ENCODE measurements at regions not wholly inside any gene's neighbourhood (a gene's known extent, or its start where the extent isn't known, plus 50 kb on each side); places are given as distances from the start of the nearest gene placed in this dataset.

GRCh38 chr20:24786111-24786495 is 163.0 kb upstream of the CST7 start:
- TF ChIP-seq CTCF (IDR thresholded peaks at IDR 0.05; ENCODE audit: low read depth, low read length, missing control alignments): no peak
- in situ Hi-C loops (cut with HindIII; ENCODE audit: low sequenced_read_pairs): no loop called here

GRCh38 chr20:24786646-24787045 is 162.4 kb upstream of the CST7 start:
- no peak for DNase-seq (ENCODE audit: low read depth)
- in situ Hi-C loops (cut with HindIII; ENCODE audit: low sequenced_read_pairs): no loop called here
- no peak for TF ChIP-seq CTCF (IDR thresholded peaks at IDR 0.05; ENCODE audit: low read depth, low read length, missing control alignments)
- no peak overlapping the region for H3K4me3 ChIP-seq (ENCODE audit: low read depth, low read length)

More at GRCh38 chr20:24786111-24786495, 163.0 kb upstream of the CST7 start:
- H3K4me3 ChIP-seq (ENCODE audit: low read depth, low read length): no peak overlapping the region
- no peak for DNase-seq (ENCODE audit: low read depth)

- no peak overlapping the region for H3K4me3 ChIP-seq (ENCODE audit: low read depth, low read length)
- no peak for TF ChIP-seq CTCF (IDR thresholded peaks at IDR 0.05; ENCODE audit: low read depth, low read length, missing control alignments)
- in situ Hi-C loops (cut with HindIII; ENCODE audit: low sequenced_read_pairs): no loop called here
- DNase-seq (ENCODE audit: low read depth): no peak
These were observed 162.0 kb upstream of the CST7 start for GRCh38 chr20:24787071-24787470.

GRCh38 chr20:24787621-24788020 is 161.4 kb upstream of the CST7 start:
- in situ Hi-C loops (cut with HindIII; ENCODE audit: low sequenced_read_pairs): no loop called here
- no peak overlapping the region for H3K4me3 ChIP-seq (ENCODE audit: low read depth, low read length)
- no peak for DNase-seq (ENCODE audit: low read depth)
- TF ChIP-seq CTCF (IDR thresholded peaks at IDR 0.05; ENCODE audit: low read depth, low read length, missing control alignments): no peak

- in situ Hi-C loops (cut with HindIII; ENCODE audit: low sequenced_read_pairs): no loop called here
- H3K4me3 ChIP-seq (ENCODE audit: low read depth, low read length): no peak overlapping the region
- no peak for TF ChIP-seq CTCF (IDR thresholded peaks at IDR 0.05; ENCODE audit: low read depth, low read length, missing control alignments)
- DNase-seq (ENCODE audit: low read depth): no peak
These were observed 159.2 kb upstream of the CST7 start for GRCh38 chr20:24789877-24790276.

GRCh38 chr20:24790746-24791283 is 158.3 kb upstream of the CST7 start:
- no peak overlapping the region for H3K4me3 ChIP-seq (ENCODE audit: low read depth, low read length)
- in situ Hi-C loops (cut with HindIII; ENCODE audit: low sequenced_read_pairs): no loop called here
- no peak for DNase-seq (ENCODE audit: low read depth)
- TF ChIP-seq CTCF (IDR thresholded peaks at IDR 0.05; ENCODE audit: low read depth, low read length, missing control alignments): no peak

GRCh38 chr20:24791953-24792352 is 157.1 kb upstream of the CST7 start:
- H3K4me3 ChIP-seq (ENCODE audit: low read depth, low read length): no peak overlapping the region
- no peak for DNase-seq (ENCODE audit: low read depth)
- TF ChIP-seq CTCF (IDR thresholded peaks at IDR 0.05; ENCODE audit: low read depth, low read length, missing control alignments): no peak
- in situ Hi-C loops (cut with HindIII; ENCODE audit: low sequenced_read_pairs): no loop called here
